GM23338 (cell line): ENCODE measurements at regions not wholly inside any gene's neighbourhood (a gene's known extent, or its start where the extent isn't known, plus 50 kb on each side); places are given as distances from the start of the nearest gene placed in this dataset.

Experiments used
- ATAC-seq: fragments of 200-7000 bp; cut with Tn5 transposase; 3 replicates; pipeline ENCODE4 v1.9.1; 2020
- DNase-seq: peaks from one replicate; pipeline ENCODE4 v3.0.0-alpha.2; 2015; ENCODE audit warnings: low spot score
- H2AFZ ChIP-seq: fragments of 200-600 bp; sonication (generic); 2 replicates; pipeline ENCODE4 v1.8.0; 2016; ENCODE audit warnings: antibody characterized with exemption, mild to moderate bottlenecking, moderate library complexity
- H3F3A ChIP-seq: fragments of 200-600 bp; sonication (generic); replicated peaks from 2 replicates; pipeline ENCODE4 v1.8.0; 2017; ENCODE audit warnings: antibody characterized with exemption, mixed run types, low read depth
- H3K27ac ChIP-seq: fragments of 200-600 bp; sonication (generic); 2 replicates; pipeline ENCODE4 v1.6.1; 2016; ENCODE audit warnings: low read depth
- H3K27me3 ChIP-seq: fragments of 200-600 bp; sonication (generic); 2 replicates; pipeline ENCODE4 v1.8.0; 2016; ENCODE audit warnings: mild to moderate bottlenecking, mixed run types, moderate library complexity; ENCODE audit not compliant: insufficient read depth
- H3K36me3 ChIP-seq: fragments of 200-600 bp; sonication (generic); 2 replicates; pipeline ENCODE4 v1.8.0; 2016; ENCODE audit warnings: mild to moderate bottlenecking; ENCODE audit not compliant: insufficient read depth
- H3K4me1 ChIP-seq: fragments of 200-600 bp; sonication (generic); 2 replicates; pipeline ENCODE4 v1.8.0; 2016; ENCODE audit warnings: mild to moderate bottlenecking, moderate library complexity; ENCODE audit not compliant: insufficient read depth
- H3K4me2 ChIP-seq: fragments of 200-600 bp; sonication (generic); 2 replicates; pipeline ENCODE4 v1.7.1; 2017; ENCODE audit warnings: mixed run types
- H3K4me3 ChIP-seq: fragments of 200-600 bp; sonication (generic); 2 replicates; pipeline ENCODE4 v1.6.1; 2016; ENCODE audit warnings: mixed run types
- H3K79me2 ChIP-seq: fragments of 200-600 bp; sonication (generic); replicated peaks from 2 replicates; pipeline ENCODE4 v1.8.0; 2017; ENCODE audit warnings: mild to moderate bottlenecking; ENCODE audit not compliant: insufficient read depth
- H3K9me2 ChIP-seq: fragments of 200-600 bp; sonication (generic); 2 replicates; pipeline ENCODE4 v1.8.0; 2017; ENCODE audit not compliant: insufficient read depth
- H4K20me1 ChIP-seq: fragments of 200-600 bp; sonication (generic); replicated peaks from 2 replicates; pipeline ENCODE4 v1.8.0; 2017; ENCODE audit warnings: mild to moderate bottlenecking; ENCODE audit not compliant: insufficient read depth
- H3K27ac Mint-ChIP-seq: 2 replicates; pipeline ENCODE4 v1.8.0; 2020; ENCODE audit warnings: inconsistent platforms, mild to moderate bottlenecking, moderate library complexity, mixed read lengths
- H3K27me3 Mint-ChIP-seq: 3 replicates; pipeline ENCODE4 v1.8.0; 2022; ENCODE audit warnings: low read depth, mild to moderate bottlenecking, moderate library complexity, mixed read lengths, inconsistent platforms; ENCODE audit not compliant: insufficient read depth, poor library complexity
- H3K36me3 Mint-ChIP-seq: 3 replicates; pipeline ENCODE4 v1.8.0; 2021; ENCODE audit warnings: low read depth, mild to moderate bottlenecking, inconsistent platforms, moderate library complexity, mixed read lengths
- H3K4me1 Mint-ChIP-seq: 3 replicates; pipeline ENCODE4 v1.8.0; 2020; ENCODE audit warnings: mild to moderate bottlenecking, inconsistent platforms, mixed read lengths
- H3K4me3 Mint-ChIP-seq: 3 replicates; pipeline ENCODE4 v1.8.0; 2021; ENCODE audit warnings: moderate library complexity, mild to moderate bottlenecking, inconsistent platforms, mixed read lengths
- H3K9me3 Mint-ChIP-seq: 3 replicates; pipeline ENCODE4 v1.8.0; 2020; ENCODE audit warnings: moderate library complexity, mild to moderate bottlenecking, inconsistent platforms, mixed read lengths
- CTCF ChIP-seq, 2 experiments: fragments of 200-600 bp in 1 of 2; sonication (generic) in 1 of 2; conservative IDR thresholded peaks; 2 replicates each; pipeline versions ENCODE4 v1.5.1 to v1.6.1; 2016 to 2017; ENCODE audit warnings: antibody characterized with exemption in 2 of 2, low read depth in 2 of 2, mild to moderate bottlenecking in 2 of 2, moderate library complexity in 1 of 2
- EZH2 ChIP-seq: fragments of 200-600 bp; sonication (generic); IDR thresholded peaks from one replicate; pipeline ENCODE4 v1.8.0; 2017; ENCODE audit warnings: antibody characterized with exemption, mild to moderate bottlenecking, low read depth; ENCODE audit not compliant: unreplicated experiment
- EZH2phosphoT487 ChIP-seq: fragments of 200-600 bp; sonication (generic); IDR thresholded peaks from one replicate; pipeline ENCODE4 v1.8.1; 2018; ENCODE audit warnings: antibody characterized with exemption; ENCODE audit not compliant: unreplicated experiment
- JUNB ChIP-seq: IDR thresholded peaks from one replicate; pipeline ENCODE4 v1.6.1; 2016; ENCODE audit warnings: antibody characterized with exemption; ENCODE audit not compliant: unreplicated experiment
- NANOG ChIP-seq: IDR thresholded peaks from 2 replicates; pipeline ENCODE4 v1.6.1; 2016; ENCODE audit warnings: antibody characterized with exemption, borderline replicate concordance
- POLR2AphosphoS5 ChIP-seq: IDR thresholded peaks from 2 replicates; pipeline ENCODE4 v1.6.1; 2016; ENCODE audit warnings: antibody characterized with exemption, low read depth
- ZNF331 ChIP-seq: fragments of 250-450 bp; sonication (Bioruptor Pico); IDR thresholded peaks from 2 replicates; pipeline ENCODE4 v1.5.0; 2020; ENCODE audit warnings: low read depth, mild to moderate bottlenecking, moderate library complexity
- TF ChIP-seq, protein P1 (sequence below): fragments of 250-450 bp; sonication (Bioruptor Pico); IDR thresholded peaks from 2 replicates; pipeline ENCODE4 v1.5.0; 2020; ENCODE audit warnings: mild to moderate bottlenecking, moderate library complexity
- TF ChIP-seq, protein P2 (sequence below): IDR thresholded peaks from 2 replicates; pipeline ENCODE4 v1.6.1; 2016; ENCODE audit warnings: antibody characterized with exemption

- Histone ChIP-seq H4K20me1 (no peaks in the 10 kb centered on the region), H3K4me2 (no peak overlapping the region), H3K27ac (no peak overlapping the region), H3K4me1 (peaks cover 33% of the 10 kb centered on the region), H3K9me2 (no peaks in the 10 kb centered on the region; the same call in 1 of the 2 replicates), H3K27me3 (no peaks in the 10 kb centered on the region), H3K79me2 (no peaks in the 10 kb centered on the region), H3K36me3 (no peaks in the 10 kb centered on the region), H2AFZ (no peak overlapping the region), H3F3A (no peaks in the 10 kb centered on the region), H3K4me3 (no peak overlapping the region)
- Mint-ChIP-seq H3K36me3 (no peaks in the 10 kb centered on the region), H3K27me3 (peaks cover 4% of the 10 kb centered on the region), H3K4me1 (peaks cover 24% of the 10 kb centered on the region), H3K4me3 (no peak overlapping the region), H3K27ac (no peak overlapping the region), H3K9me3 (no peaks in the 10 kb centered on the region)
- ATAC-seq (no peak), DNase-seq (no peak)
- TF ChIP-seq CTCF (conservative IDR thresholded peaks at IDR 0.05; ENCODE audit: low read depth in 2 of 2) (no peak), JUNB (no peak), NANOG (no peak), ZNF331 (CRISPR knock-in tag) (no peak), EZH2 (no peak), EZH2phosphoT487 (no peak), POLR2AphosphoS5 (no peak)
- TF ChIP-seq, protein P1, sequence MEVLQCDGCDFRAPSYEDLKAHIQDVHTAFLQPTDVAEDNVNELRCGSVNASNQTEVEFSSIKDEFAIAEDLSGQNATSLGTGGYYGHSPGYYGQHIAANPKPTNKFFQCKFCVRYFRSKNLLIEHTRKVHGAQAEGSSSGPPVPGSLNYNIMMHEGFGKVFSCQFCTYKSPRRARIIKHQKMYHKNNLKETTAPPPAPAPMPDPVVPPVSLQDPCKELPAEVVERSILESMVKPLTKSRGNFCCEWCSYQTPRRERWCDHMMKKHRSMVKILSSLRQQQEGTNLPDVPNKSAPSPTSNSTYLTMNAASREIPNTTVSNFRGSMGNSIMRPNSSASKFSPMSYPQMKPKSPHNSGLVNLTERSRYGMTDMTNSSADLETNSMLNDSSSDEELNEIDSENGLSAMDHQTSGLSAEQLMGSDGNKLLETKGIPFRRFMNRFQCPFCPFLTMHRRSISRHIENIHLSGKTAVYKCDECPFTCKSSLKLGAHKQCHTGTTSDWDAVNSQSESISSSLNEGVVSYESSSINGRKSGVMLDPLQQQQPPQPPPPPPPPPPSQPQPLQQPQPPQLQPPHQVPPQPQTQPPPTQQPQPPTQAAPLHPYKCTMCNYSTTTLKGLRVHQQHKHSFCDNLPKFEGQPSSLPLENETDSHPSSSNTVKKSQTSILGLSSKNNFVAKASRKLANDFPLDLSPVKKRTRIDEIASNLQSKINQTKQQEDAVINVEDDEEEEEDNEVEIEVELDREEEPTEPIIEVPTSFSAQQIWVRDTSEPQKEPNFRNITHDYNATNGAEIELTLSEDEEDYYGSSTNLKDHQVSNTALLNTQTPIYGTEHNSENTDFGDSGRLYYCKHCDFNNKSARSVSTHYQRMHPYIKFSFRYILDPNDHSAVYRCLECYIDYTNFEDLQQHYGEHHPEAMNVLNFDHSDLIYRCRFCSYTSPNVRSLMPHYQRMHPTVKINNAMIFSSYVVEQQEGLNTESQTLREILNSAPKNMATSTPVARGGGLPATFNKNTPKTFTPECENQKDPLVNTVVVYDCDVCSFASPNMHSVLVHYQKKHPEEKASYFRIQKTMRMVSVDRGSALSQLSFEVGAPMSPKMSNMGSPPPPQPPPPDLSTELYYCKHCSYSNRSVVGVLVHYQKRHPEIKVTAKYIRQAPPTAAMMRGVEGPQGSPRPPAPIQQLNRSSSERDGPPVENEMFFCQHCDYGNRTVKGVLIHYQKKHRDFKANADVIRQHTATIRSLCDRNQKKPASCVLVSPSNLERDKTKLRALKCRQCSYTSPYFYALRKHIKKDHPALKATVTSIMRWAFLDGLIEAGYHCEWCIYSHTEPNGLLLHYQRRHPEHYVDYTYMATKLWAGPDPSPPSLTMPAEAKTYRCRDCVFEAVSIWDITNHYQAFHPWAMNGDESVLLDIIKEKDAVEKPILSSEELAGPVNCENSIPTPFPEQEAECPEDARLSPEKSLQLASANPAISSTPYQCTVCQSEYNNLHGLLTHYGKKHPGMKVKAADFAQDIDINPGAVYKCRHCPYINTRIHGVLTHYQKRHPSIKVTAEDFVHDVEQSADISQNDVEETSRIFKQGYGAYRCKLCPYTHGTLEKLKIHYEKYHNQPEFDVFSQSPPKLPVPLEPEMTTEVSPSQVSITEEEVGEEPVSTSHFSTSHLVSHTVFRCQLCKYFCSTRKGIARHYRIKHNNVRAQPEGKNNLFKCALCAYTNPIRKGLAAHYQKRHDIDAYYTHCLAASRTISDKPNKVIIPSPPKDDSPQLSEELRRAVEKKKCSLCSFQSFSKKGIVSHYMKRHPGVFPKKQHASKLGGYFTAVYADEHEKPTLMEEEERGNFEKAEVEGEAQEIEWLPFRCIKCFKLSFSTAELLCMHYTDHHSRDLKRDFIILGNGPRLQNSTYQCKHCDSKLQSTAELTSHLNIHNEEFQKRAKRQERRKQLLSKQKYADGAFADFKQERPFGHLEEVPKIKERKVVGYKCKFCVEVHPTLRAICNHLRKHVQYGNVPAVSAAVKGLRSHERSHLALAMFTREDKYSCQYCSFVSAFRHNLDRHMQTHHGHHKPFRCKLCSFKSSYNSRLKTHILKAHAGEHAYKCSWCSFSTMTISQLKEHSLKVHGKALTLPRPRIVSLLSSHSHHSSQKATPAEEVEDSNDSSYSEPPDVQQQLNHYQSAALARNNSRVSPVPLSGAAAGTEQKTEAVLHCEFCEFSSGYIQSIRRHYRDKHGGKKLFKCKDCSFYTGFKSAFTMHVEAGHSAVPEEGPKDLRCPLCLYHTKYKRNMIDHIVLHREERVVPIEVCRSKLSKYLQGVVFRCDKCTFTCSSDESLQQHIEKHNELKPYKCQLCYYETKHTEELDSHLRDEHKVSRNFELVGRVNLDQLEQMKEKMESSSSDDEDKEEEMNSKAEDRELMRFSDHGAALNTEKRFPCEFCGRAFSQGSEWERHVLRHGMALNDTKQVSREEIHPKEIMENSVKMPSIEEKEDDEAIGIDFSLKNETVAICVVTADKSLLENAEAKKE (CRISPR knock-in tag), result no peak
- TF ChIP-seq, protein P2, sequence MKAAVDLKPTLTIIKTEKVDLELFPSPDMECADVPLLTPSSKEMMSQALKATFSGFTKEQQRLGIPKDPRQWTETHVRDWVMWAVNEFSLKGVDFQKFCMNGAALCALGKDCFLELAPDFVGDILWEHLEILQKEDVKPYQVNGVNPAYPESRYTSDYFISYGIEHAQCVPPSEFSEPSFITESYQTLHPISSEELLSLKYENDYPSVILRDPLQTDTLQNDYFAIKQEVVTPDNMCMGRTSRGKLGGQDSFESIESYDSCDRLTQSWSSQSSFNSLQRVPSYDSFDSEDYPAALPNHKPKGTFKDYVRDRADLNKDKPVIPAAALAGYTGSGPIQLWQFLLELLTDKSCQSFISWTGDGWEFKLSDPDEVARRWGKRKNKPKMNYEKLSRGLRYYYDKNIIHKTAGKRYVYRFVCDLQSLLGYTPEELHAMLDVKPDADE, result no peak
These were observed 213.6 kb downstream of the NUF2 start for GRCh38 chr1:163535401-163535800.
